Astrocyte of the spinal cord (primary cell): ENCODE measurements at regions not wholly inside any gene's neighbourhood (a gene's known extent, or its start where the extent isn't known, plus 50 kb on each side); places are given as distances from the start of the nearest gene placed in this dataset.
A peak's percentile ranks its signal among the peaks of the same experiment; 100 is the strongest.

Experiments used
- DNase-seq: peaks from one replicate; pipeline ENCODE4 v3.0.0; 2011; ENCODE audit warnings: low read depth, low spot score
- H3K4me3 ChIP-seq: 2 replicates; pipeline ENCODE4 v1.5.1; 2011; ENCODE audit warnings: low read depth, mild to moderate bottlenecking, low read length, moderate library complexity
- CTCF ChIP-seq: IDR thresholded peaks from 2 replicates; pipeline ENCODE4 v1.5.1; 2012; ENCODE audit warnings: low read depth, mild to moderate bottlenecking, low read length, inconsistent platforms
- in situ Hi-C: cut with HindIII; loops from 2 replicates; pipeline ENCODE4 v1.10.0; 2017; ENCODE audit warnings: low sequenced_read_pairs

- no peak overlapping the region for H3K4me3 ChIP-seq
- no peak for TF ChIP-seq CTCF
- in situ Hi-C loops: no loop called here
- DNase-seq: peak; percentile 96
Observed at GRCh38 chr7:108824840-108825580, 255.3 kb downstream of the DNAJB9 start.

GRCh38 chr7:108825581-108825909 lies 255.9 kb downstream of the DNAJB9 start:
- no peak for TF ChIP-seq CTCF
- no peak for DNase-seq
- in situ Hi-C loops: no loop called here
- no peak overlapping the region for H3K4me3 ChIP-seq

GRCh38 chr7:108836256-108836655 lies 266.6 kb downstream of the DNAJB9 start:
- peak; percentile 35 for DNase-seq
- H3K4me3 ChIP-seq: no peak overlapping the region
- in situ Hi-C loops: no loop called here
- TF ChIP-seq CTCF: no peak

- in situ Hi-C loops: no loop called here
- H3K4me3 ChIP-seq: no peak overlapping the region
- DNase-seq: peak; percentile 28
- TF ChIP-seq CTCF: no peak
Observed at GRCh38 chr7:108838198-108838597, 268.5 kb downstream of the DNAJB9 start.

GRCh38 chr7:108839076-108839475 lies 269.4 kb downstream of the DNAJB9 start:
- H3K4me3 ChIP-seq: no peak overlapping the region
- no peak for TF ChIP-seq CTCF
- DNase-seq: peak; percentile 19
- in situ Hi-C loops: no loop called here

GRCh38 chr7:108845951-108846350 lies 276.3 kb downstream of the DNAJB9 start:
- in situ Hi-C loops: no loop called here
- no peak for TF ChIP-seq CTCF
- H3K4me3 ChIP-seq: no peak overlapping the region
- DNase-seq: no peak
